ENCODE measurements at regions not wholly inside any gene's neighbourhood (a gene's known extent, or its start where the extent isn't known, plus 50 kb on each side); places are given as distances from the start of the nearest gene placed in this dataset.

GRCh38 chr2:60092781-60093180, 460.7 kb downstream of the BCL11A start:
- H3K36me3 ChIP-seq (ENCODE audit: control insufficient read depth, insufficient read depth, low read length) = no peaks in the 10 kb centered on the region
- WGBS (ENCODE audit: insufficient coverage, low lambda C conversion rate) = no CpG with 5 or more reads among the region's 2 CpGs
- no peak overlapping the region for H3K4me3 ChIP-seq (ENCODE audit: low read length)
- no peaks in the 10 kb centered on the region for H3K9me3 ChIP-seq (ENCODE audit: control insufficient read depth, low read depth, low read length)
- H3K27ac ChIP-seq (ENCODE audit: low read length) = no peak overlapping the region
- H3K4me1 ChIP-seq (ENCODE audit: control insufficient read depth, insufficient read depth, low read length) = peaks cover 44% of the 10 kb centered on the region
- peak in 1 of 2 donors; percentile 29 for DNase-seq
- no peaks in the 10 kb centered on the region for H3K27me3 ChIP-seq (ENCODE audit: control insufficient read depth, insufficient read depth, low read length)

DNA sequence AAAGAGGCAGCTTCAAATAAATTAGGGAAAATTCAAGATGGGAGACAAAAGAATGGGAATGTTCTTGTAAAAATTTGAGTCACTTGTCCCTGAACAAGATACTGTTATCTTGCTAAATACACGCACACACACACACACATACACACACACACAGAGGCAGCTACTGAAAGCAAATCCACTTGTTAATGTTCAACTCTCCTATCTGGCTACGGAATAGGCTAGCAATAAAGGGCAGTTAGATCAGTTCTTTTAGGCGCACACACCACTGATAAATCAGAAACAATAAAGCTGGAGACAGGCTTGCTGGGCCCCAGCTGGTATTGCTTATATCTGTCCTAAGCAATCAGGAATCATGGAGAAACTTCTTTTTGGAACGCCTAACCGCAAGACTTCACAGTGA, 461.6 kb downstream of the BCL11A start:
- DNase-seq = peak; percentile 92 to 97
- peak overlapping the region; percentile 71 for H3K27ac ChIP-seq (ENCODE audit: low read length)
- no CpG with 5 or more reads among the region's 5 CpGs for WGBS (ENCODE audit: insufficient coverage, low lambda C conversion rate)

GRCh38 chr2:60091266-60091665, 462.2 kb downstream of the BCL11A start:
- no CpG with 5 or more reads among the region's 2 CpGs for WGBS (ENCODE audit: insufficient coverage, low lambda C conversion rate)
- no peak overlapping the region for H3K27ac ChIP-seq (ENCODE audit: low read length)
- DNase-seq = peak; percentile 12 to 59

More for the DNA sequence above, 461.6 kb downstream of the BCL11A start:
- H3K9me3 ChIP-seq (ENCODE audit: control insufficient read depth, low read depth, low read length) = no peaks in the 10 kb centered on the region
- H3K36me3 ChIP-seq (ENCODE audit: control insufficient read depth, insufficient read depth, low read length) = no peaks in the 10 kb centered on the region
- peaks cover 44% of the 10 kb centered on the region for H3K4me1 ChIP-seq (ENCODE audit: control insufficient read depth, insufficient read depth, low read length)
- no peak overlapping the region for H3K4me3 ChIP-seq (ENCODE audit: low read length)
- H3K27me3 ChIP-seq (ENCODE audit: control insufficient read depth, insufficient read depth, low read length) = no peaks in the 10 kb centered on the region

GRCh38 chr2:60079562-60079961, 473.9 kb downstream of the BCL11A start:
- Histone ChIP-seq H3K27me3 (ENCODE audit: control insufficient read depth, insufficient read depth, low read length) (no peaks in the 10 kb centered on the region), H3K36me3 (ENCODE audit: control insufficient read depth, insufficient read depth, low read length) (no peaks in the 10 kb centered on the region), H3K4me3 (ENCODE audit: low read length) (no peak overlapping the region), H3K4me1 (ENCODE audit: control insufficient read depth, insufficient read depth, low read length) (no peaks in the 10 kb centered on the region), H3K9me3 (ENCODE audit: control insufficient read depth, low read depth, low read length) (no peaks in the 10 kb centered on the region), H3K27ac (ENCODE audit: low read length) (no peak overlapping the region)
- no peak for DNase-seq
- WGBS (ENCODE audit: insufficient coverage, low lambda C conversion rate) = no CpG with 5 or more reads among the region's 2 CpGs

More at GRCh38 chr2:60091266-60091665, 462.2 kb downstream of the BCL11A start:
- Histone ChIP-seq H3K27me3 (ENCODE audit: control insufficient read depth, insufficient read depth, low read length) (no peaks in the 10 kb centered on the region), H3K36me3 (ENCODE audit: control insufficient read depth, insufficient read depth, low read length) (no peaks in the 10 kb centered on the region), H3K9me3 (ENCODE audit: control insufficient read depth, low read depth, low read length) (no peaks in the 10 kb centered on the region), H3K4me3 (ENCODE audit: low read length) (no peak overlapping the region), H3K4me1 (ENCODE audit: control insufficient read depth, insufficient read depth, low read length) (peaks cover 44% of the 10 kb centered on the region)

DNA sequence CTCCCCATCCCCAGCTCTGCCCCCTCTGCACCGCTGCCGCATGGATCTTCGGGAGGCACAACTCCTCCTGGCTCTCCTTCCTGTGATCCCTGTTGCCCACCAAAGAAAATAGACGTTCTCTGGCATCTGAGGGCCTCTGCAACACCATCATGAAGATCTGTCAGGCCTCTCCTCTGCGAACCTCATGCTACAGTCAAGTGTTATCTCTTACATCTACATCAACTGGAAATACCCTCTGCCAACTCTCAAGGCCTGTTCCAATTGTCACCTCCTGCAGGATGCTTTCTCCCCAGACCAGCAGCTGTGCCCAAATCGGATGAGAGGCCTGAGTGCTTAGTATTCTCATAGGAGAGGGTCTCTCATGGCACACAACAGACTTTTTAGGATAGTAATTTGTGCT, 478.4 kb downstream of the BCL11A start:
- H3K27me3 ChIP-seq (ENCODE audit: control insufficient read depth, insufficient read depth, low read length) = no peaks in the 10 kb centered on the region
- H3K4me3 ChIP-seq (ENCODE audit: low read length) = no peak overlapping the region
- no peaks in the 10 kb centered on the region for H3K4me1 ChIP-seq (ENCODE audit: control insufficient read depth, insufficient read depth, low read length)
- no peaks in the 10 kb centered on the region for H3K9me3 ChIP-seq (ENCODE audit: control insufficient read depth, low read depth, low read length)
- DNase-seq = no peak
- WGBS (ENCODE audit: insufficient coverage, low lambda C conversion rate) = no CpG with 5 or more reads among the region's 6 CpGs
- no peaks in the 10 kb centered on the region for H3K36me3 ChIP-seq (ENCODE audit: control insufficient read depth, insufficient read depth, low read length)
- no peak overlapping the region for H3K27ac ChIP-seq (ENCODE audit: low read length)

DNA sequence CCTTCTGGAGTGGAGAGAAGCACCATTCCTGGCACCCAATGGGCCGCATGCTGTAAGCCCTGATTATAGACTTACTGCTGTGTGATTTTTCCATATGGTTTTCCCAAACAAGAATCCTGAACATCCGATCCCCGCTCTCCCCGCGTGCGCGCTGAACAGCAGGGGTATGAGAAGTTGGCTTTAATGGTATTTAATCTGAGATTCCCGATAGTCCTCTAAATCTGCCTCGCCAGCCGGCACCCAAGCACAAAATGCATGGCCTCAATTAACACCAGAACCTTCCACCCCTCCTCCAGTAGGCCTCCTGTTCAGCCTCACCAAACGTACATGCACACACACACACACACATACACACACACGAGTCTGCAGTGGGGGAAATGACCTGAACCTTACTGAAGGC, 480.3 kb downstream of the BCL11A start:
- DNase-seq = no peak
- WGBS (ENCODE audit: insufficient coverage, low lambda C conversion rate) = no CpG with 5 or more reads among the region's 12 CpGs

GRCh38 chr2:60072609-60073008, 480.8 kb downstream of the BCL11A start:
- Histone ChIP-seq H3K27me3 (ENCODE audit: control insufficient read depth, insufficient read depth, low read length) (no peaks in the 10 kb centered on the region), H3K9me3 (ENCODE audit: control insufficient read depth, low read depth, low read length) (no peaks in the 10 kb centered on the region), H3K4me1 (ENCODE audit: control insufficient read depth, insufficient read depth, low read length) (no peaks in the 10 kb centered on the region), H3K27ac (ENCODE audit: low read length) (no peak overlapping the region), H3K4me3 (ENCODE audit: low read length) (no peak overlapping the region), H3K36me3 (ENCODE audit: control insufficient read depth, insufficient read depth, low read length) (no peaks in the 10 kb centered on the region)
- DNase-seq = no peak
- no CpG with 5 or more reads among the region's 6 CpGs for WGBS (ENCODE audit: insufficient coverage, low lambda C conversion rate)

More for the DNA sequence above, 480.3 kb downstream of the BCL11A start:
- Histone ChIP-seq H3K27me3 (ENCODE audit: control insufficient read depth, insufficient read depth, low read length) (no peaks in the 10 kb centered on the region), H3K36me3 (ENCODE audit: control insufficient read depth, insufficient read depth, low read length) (no peaks in the 10 kb centered on the region), H3K4me1 (ENCODE audit: control insufficient read depth, insufficient read depth, low read length) (no peaks in the 10 kb centered on the region), H3K27ac (ENCODE audit: low read length) (no peak overlapping the region), H3K9me3 (ENCODE audit: control insufficient read depth, low read depth, low read length) (no peaks in the 10 kb centered on the region), H3K4me3 (ENCODE audit: low read length) (no peak overlapping the region)

DNA sequence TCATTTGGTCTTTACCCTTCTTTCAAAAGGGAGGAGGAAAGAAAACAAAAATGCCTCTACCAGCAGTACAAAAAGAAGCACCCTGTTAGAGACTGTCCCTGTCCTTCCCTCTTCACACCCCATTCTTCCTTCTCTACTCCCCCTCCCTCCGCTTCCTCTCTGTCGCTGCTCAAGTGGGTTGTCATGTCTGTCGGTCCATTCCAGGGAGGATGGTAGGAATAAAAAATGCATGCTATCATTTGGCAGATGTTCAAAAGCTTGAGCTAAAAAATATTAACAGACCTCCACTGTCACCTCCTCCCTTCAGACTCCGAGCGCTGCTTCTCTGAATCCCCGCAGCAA, 482.0 kb downstream of the BCL11A start:
- Histone ChIP-seq H3K36me3 (ENCODE audit: control insufficient read depth, insufficient read depth, low read length) (no peaks in the 10 kb centered on the region), H3K27ac (ENCODE audit: low read length) (no peak overlapping the region), H3K9me3 (ENCODE audit: control insufficient read depth, low read depth, low read length) (no peaks in the 10 kb centered on the region), H3K4me3 (ENCODE audit: low read length) (no peak overlapping the region), H3K27me3 (ENCODE audit: control insufficient read depth, insufficient read depth, low read length) (no peaks in the 10 kb centered on the region), H3K4me1 (ENCODE audit: control insufficient read depth, insufficient read depth, low read length) (no peaks in the 10 kb centered on the region)
- DNase-seq = no peak
- no CpG with 5 or more reads among the region's 6 CpGs for WGBS (ENCODE audit: insufficient coverage, low lambda C conversion rate)

- 90% methylated on average over 2 of the region's 5 CpGs for WGBS (ENCODE audit: insufficient coverage, low lambda C conversion rate)
- Histone ChIP-seq H3K36me3 (ENCODE audit: control insufficient read depth, insufficient read depth, low read length) (no peaks in the 10 kb centered on the region), H3K9me3 (ENCODE audit: control insufficient read depth, low read depth, low read length) (no peaks in the 10 kb centered on the region), H3K27me3 (ENCODE audit: control insufficient read depth, insufficient read depth, low read length) (no peaks in the 10 kb centered on the region), H3K4me3 (ENCODE audit: low read length) (no peak overlapping the region), H3K27ac (ENCODE audit: low read length) (no peak overlapping the region), H3K4me1 (ENCODE audit: control insufficient read depth, insufficient read depth, low read length) (no peaks in the 10 kb centered on the region)
- no peak for DNase-seq
These were observed 482.5 kb downstream of the BCL11A start for GRCh38 chr2:60070736-60071489.

DNA sequence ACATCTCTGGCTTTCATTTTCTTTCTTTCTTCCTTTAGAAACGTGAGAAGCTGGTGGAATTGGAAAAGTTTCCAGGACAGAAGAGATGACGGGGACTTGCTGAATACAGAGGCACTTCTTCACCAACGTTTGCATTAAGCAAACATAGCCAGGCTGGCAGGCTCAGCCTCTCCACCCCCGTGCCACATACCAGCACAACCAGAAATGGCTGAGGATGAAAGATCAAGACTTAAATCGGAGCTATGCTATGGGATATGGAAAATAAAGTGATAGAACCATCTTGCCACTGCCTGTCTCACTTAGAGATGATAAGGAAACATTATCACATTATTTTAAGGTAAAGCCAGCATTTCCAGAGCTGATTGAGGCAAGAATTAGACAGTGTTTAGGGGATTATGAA, 483.3 kb downstream of the BCL11A start:
- DNase-seq = no peak
- H3K4me1 ChIP-seq (ENCODE audit: control insufficient read depth, insufficient read depth, low read length) = no peaks in the 10 kb centered on the region
- no peaks in the 10 kb centered on the region for H3K27me3 ChIP-seq (ENCODE audit: control insufficient read depth, insufficient read depth, low read length)
- no peaks in the 10 kb centered on the region for H3K9me3 ChIP-seq (ENCODE audit: control insufficient read depth, low read depth, low read length)
- no peaks in the 10 kb centered on the region for H3K36me3 ChIP-seq (ENCODE audit: control insufficient read depth, insufficient read depth, low read length)
- 60% methylated on average over 1 of the region's 5 CpGs for WGBS (ENCODE audit: insufficient coverage, low lambda C conversion rate)
- no peak overlapping the region for H3K27ac ChIP-seq (ENCODE audit: low read length)
- H3K4me3 ChIP-seq (ENCODE audit: low read length) = no peak overlapping the region

GRCh38 chr2:60068755-60069154, 484.7 kb downstream of the BCL11A start:
- Histone ChIP-seq H3K36me3 (ENCODE audit: control insufficient read depth, insufficient read depth, low read length) (no peaks in the 10 kb centered on the region), H3K27ac (ENCODE audit: low read length) (no peak overlapping the region), H3K9me3 (ENCODE audit: control insufficient read depth, low read depth, low read length) (no peaks in the 10 kb centered on the region), H3K27me3 (ENCODE audit: control insufficient read depth, insufficient read depth, low read length) (no peaks in the 10 kb centered on the region), H3K4me1 (ENCODE audit: control insufficient read depth, insufficient read depth, low read length) (no peaks in the 10 kb centered on the region), H3K4me3 (ENCODE audit: low read length) (no peak overlapping the region)
- whole genome bisulfite sequencing (ENCODE audit: insufficient coverage, low lambda C conversion rate) = no CpG with 5 or more reads among the region's 4 CpGs
- DNase-seq = no peak

Measured in large intestine (tissue), 3 donors.